Heart right ventricle (tissue), 16 donors: ENCODE measurements at regions not wholly inside any gene's neighbourhood (a gene's known extent, or its start where the extent isn't known, plus 50 kb on each side); places are given as distances from the start of the nearest gene placed in this dataset.

Experiments used
- ATAC-seq, 8 donors: fragments of 200-7000 bp; cut with Tn5 transposase; one replicate each; pipeline ENCODE4 v1.9.1; 2020; ENCODE audit warnings: mild to moderate bottlenecking in 8 of 8, moderate library complexity in 8 of 8, moderate number of reproducible peaks in 1 of 8
- DNase-seq, 2 donors: peaks; one replicate each; pipeline ENCODE4 v3.0.0-alpha.2; 2020
- H3K27ac ChIP-seq, 10 donors: fragments of 200-600 bp; sonication (generic) in 2 of 10; one replicate each; pipeline versions ENCODE4 v1.5.0 to v1.8.0; 2020 to 2022; ENCODE audit warnings: mild to moderate bottlenecking in 3 of 10
- H3K27me3 ChIP-seq, 7 donors: fragments of 200-600 bp; one replicate each; pipeline ENCODE4 v1.8.0; 2021 to 2022; ENCODE audit warnings: mild to moderate bottlenecking in 2 of 7
- H3K36me3 ChIP-seq, 9 donors: fragments of 200-600 bp; sonication (generic) in 1 of 9; one replicate each; pipeline versions ENCODE4 v1.5.0 to v1.8.0; 2020 to 2022; ENCODE audit warnings: mild to moderate bottlenecking in 2 of 9
- H3K4me1 ChIP-seq, 9 donors: fragments of 200-600 bp; sonication (generic) in 1 of 9; one replicate each; pipeline versions ENCODE4 v1.5.0 to v1.8.0; 2020 to 2022; ENCODE audit warnings: mild to moderate bottlenecking in 4 of 9
- H3K4me3 ChIP-seq, 10 donors: fragments of 200-600 bp; sonication (generic) in 2 of 10; one replicate each; pipeline versions ENCODE4 v1.5.0 to v1.8.0; 2020 to 2022; ENCODE audit warnings: mild to moderate bottlenecking in 7 of 10, moderate library complexity in 2 of 10
- H3K9me3 ChIP-seq, 11 donors: fragments of 200-600 bp in 10 of 11; sonication (generic) in 2 of 11; one replicate each; pipeline versions ENCODE4 v1.5.0 to v1.8.0; 2013 to 2022; ENCODE audit warnings: mild to moderate bottlenecking in 2 of 11, control low read depth in 1 of 11, moderate library complexity in 1 of 11
- WGBS, 2 donors: extraction: QIAGEN DNeasy Blood & Tissue Kit; methylation state at CpG; one replicate each; pipeline ENCODE4 v1.1.7; 2013; ENCODE audit warnings: inconsistent platforms in 1 of 2; 5-methylcytosine and 5-hydroxymethylcytosine counted together
- intact Hi-C, 10 donors: fragments of 100-400 bp; cut with DNase I; formaldehyde crosslinking; loops; one replicate each; pipeline versions ENCODE4 v1.11.1 to v1.14.2; 2022
- TF ChIP-seq, protein P1 (sequence below), 9 donors: fragments of 200-600 bp; sonication (generic) in 2 of 9; IDR thresholded peaks; one replicate each; pipeline versions ENCODE4 v1.5.0 to v1.8.0; 2021 to 2022; ENCODE audit warnings: antibody characterized with exemption in 9 of 9, mild to moderate bottlenecking in 5 of 9, moderate library complexity in 1 of 9
- donor health status: Arrhythmogenic right ventricular cardiomyopathy.
- donor health status: ischemic (EF 13 %, LVEDD 7.1; RV severe dilation, severe dysfunction).
- donor health status: healthy with polysubstance abuse.
- donor health status: DM: no; HTN: yes; CAD: no.
- donor health status: DM: no; HTN: no; CAD: no.
- donor health status: ischemic (EF 25% LVEDD 6.9; RV normal size, moderate dysfunction).
- donor health status: ischemic (EF 25% LVEDD 5.7; RV mildly dilated, moderate dysfunction).
- donor health status: healthy.
- donor health status: DM: yes; HTN: yes; CAD: no.
- donor health status: Ischemic cardiomyopathy.
- donor health status: ischemic (EF 35%, LVEDD 5.7; RV mildly dilated, moderate dysfunction).
- donor health status: nonischemic (EF 11% LVEDD 7.7; RV severe dilation, severe dysfunction).
- donor health status: DM: yes; HTN: yes; CAD: no.
- donor health status: PGD.
- donor health status: ischemic (EF 29% LVEDD 5.4; RV normal size, mild dysfunction).
- donor health status: nonischemic (EF 23%, LVEDD 6.1; RV moderate dilation, normal function).

DNA sequence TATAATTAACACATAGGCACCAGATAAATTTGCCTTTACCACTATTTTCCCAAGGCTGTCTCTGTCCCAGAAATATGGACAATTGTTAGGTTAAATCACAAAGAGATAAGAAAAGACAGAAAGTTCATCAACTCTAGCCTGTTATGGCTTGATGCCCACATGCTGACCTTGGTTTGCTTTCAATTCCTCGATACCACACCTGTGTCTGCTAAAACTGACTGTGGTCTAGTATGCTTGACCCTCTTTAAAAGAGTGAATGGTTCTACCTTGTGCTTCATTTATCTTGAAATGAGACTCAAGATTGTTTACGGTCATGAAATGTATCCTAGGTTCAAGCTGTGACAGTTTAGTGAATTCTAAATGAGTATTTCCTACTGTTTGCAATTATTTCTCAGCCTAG lies 909.0 kb upstream of the LRRTM1 start:
- Histone ChIP-seq H3K27ac (no peak overlapping the region), H3K36me3 (no peaks in the 10 kb centered on the region), H3K9me3 (peaks cover 0 to 12% (median 0%) of the 10 kb centered on the region in 11 donors), H3K4me1 (no peaks in the 10 kb centered on the region), H3K4me3 (no peak overlapping the region), H3K27me3 (no peaks in the 10 kb centered on the region)
- intact Hi-C loops = no loop called here
- TF ChIP-seq, protein P1, sequence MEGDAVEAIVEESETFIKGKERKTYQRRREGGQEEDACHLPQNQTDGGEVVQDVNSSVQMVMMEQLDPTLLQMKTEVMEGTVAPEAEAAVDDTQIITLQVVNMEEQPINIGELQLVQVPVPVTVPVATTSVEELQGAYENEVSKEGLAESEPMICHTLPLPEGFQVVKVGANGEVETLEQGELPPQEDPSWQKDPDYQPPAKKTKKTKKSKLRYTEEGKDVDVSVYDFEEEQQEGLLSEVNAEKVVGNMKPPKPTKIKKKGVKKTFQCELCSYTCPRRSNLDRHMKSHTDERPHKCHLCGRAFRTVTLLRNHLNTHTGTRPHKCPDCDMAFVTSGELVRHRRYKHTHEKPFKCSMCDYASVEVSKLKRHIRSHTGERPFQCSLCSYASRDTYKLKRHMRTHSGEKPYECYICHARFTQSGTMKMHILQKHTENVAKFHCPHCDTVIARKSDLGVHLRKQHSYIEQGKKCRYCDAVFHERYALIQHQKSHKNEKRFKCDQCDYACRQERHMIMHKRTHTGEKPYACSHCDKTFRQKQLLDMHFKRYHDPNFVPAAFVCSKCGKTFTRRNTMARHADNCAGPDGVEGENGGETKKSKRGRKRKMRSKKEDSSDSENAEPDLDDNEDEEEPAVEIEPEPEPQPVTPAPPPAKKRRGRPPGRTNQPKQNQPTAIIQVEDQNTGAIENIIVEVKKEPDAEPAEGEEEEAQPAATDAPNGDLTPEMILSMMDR (IDR thresholded peaks at IDR 0.05) = no peak
- 70 to 83% methylated on average over 2 of the region's 2 CpGs for WGBS, 2 donors
- no peak for ATAC-seq
- no peak for DNase-seq

DNA sequence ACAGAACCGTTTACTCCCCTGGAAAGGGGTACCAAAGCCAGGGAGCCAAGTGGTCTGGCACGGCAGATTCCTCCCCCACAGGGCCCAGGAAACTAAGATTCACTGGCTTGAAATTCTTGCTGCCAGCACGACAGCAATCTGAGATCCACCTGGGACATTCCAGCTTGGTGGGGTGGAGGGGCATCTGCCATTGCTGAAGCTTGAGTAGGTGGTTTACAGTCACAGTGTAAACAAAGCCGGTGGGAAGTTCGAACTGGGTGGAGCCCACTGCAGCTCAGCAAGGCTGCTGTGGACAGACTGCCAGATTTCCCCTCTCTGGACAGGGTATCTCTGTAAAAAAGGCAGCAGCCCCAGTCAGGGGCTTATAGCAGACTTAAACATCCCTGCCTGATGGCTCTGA lies 901.7 kb upstream of the LRRTM1 start:
- Histone ChIP-seq H3K27ac (no peak overlapping the region), H3K9me3 (peaks cover 0 to 19% (median 0%) of the 10 kb centered on the region in 11 donors), H3K27me3 (no peaks in the 10 kb centered on the region), H3K4me1 (no peaks in the 10 kb centered on the region), H3K4me3 (no peak overlapping the region), H3K36me3 (no peaks in the 10 kb centered on the region)
- intact Hi-C loops = no loop called here
- ATAC-seq (no peak), DNase-seq (no peak)
- TF ChIP-seq, protein P1 (IDR thresholded peaks at IDR 0.05) = no peak
- WGBS, 2 donors = 64 to 74% methylated on average over 5 of the region's 5 CpGs

DNA sequence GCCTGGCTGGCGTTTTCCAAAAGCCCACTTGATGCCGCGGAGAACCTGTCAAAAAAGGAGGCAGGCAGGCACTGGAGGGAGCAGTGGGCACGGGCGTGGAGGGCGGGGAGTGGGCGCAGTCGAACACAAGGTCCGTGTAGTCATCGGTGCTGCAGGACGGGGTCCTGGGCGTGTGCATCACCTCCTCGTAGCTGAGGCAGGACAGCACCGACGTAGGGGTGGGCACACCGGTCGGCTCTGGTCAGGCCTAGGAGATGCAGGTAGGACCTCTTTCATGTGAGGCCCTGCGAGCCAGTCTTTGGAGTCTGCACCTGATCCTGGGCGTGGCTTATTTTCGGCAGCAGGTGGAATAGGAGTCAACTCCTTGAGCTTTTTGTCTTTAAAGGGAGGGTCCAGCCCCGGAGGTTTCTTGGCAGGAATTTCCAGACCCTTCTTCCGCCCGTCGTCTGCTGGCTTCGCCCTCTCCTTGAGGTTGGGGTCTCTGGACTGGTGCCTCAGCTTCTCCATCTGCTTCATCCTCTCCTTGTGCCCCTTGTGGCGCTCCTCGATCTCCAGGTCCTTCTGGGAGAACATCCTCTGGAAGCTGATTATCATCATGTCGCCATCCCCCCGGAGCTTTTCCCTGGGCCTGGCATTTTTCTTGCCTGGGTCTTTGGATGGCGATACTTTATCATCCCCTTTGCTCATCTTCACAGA lies 892.5 kb upstream of the LRRTM1 start:
- H3K9me3 ChIP-seq = peaks cover 0 to 63% (median 0%) of the 10 kb centered on the region in 11 donors
- no peaks in the 10 kb centered on the region for H3K27me3 ChIP-seq
- TF ChIP-seq, protein P1 (IDR thresholded peaks at IDR 0.05) = no peak
- no peak overlapping the region for H3K27ac ChIP-seq
- WGBS, 2 donors = 94 to 95% methylated on average over 30 of the region's 30 CpGs
- no peaks in the 10 kb centered on the region for H3K4me1 ChIP-seq
- H3K4me3 ChIP-seq = no peak overlapping the region
- ATAC-seq (no peak), DNase-seq (no peak)
- intact Hi-C loops = no loop called here
- no peaks in the 10 kb centered on the region for H3K36me3 ChIP-seq

DNA sequence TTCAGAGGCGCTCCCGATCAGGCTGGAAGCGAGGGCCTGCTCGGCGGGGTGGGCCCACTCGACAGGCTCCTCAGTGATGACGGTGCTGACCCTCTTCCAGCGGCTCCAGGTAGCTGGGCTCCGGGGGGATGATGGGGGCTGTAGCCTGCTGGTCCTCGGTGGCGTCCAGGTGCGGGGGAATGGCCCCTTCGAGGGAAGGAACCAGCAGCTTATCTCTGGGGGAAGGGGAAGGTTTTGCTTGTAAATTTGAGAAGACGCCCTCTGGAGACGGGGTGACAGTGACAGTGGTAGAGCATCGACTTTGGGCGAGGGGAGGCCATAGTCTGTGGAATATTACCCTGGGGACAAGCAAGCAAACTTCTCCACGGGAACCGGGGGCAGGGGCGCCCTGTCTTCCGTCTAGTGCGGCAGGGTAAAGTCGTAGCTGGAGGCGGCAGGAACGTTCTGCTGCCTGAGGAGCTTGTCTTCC lies 891.9 kb upstream of the LRRTM1 start:
- Histone ChIP-seq H3K4me1 (no peaks in the 10 kb centered on the region), H3K9me3 (peaks cover 0 to 60% (median 0%) of the 10 kb centered on the region in 11 donors), H3K4me3 (no peak overlapping the region), H3K36me3 (no peaks in the 10 kb centered on the region), H3K27ac (no peak overlapping the region), H3K27me3 (no peaks in the 10 kb centered on the region)
- TF ChIP-seq, protein P1 (IDR thresholded peaks at IDR 0.05) = no peak
- WGBS, 2 donors = 94 to 95% methylated on average over 25 of the region's 25 CpGs
- DNase-seq (no peak), ATAC-seq (no peak)
- intact Hi-C loops = no loop called here
